HTR-8/SVneo (cell line): ENCODE measurements at regions not wholly inside any gene's neighbourhood (a gene's known extent, or its start where the extent isn't known, plus 50 kb on each side); places are given as distances from the start of the nearest gene placed in this dataset.

Source experiments
- DNase-seq: peaks from one replicate; pipeline ENCODE4 v3.0.0; 2011; ENCODE audit warnings: low spot score, mixed read lengths; ENCODE audit not compliant: insufficient read length
- FAIRE-seq: peaks from 2 replicates; lab custom pipeline; 2011; peaks lifted over from hg19 to GRCh38; lab: Jason Lieb, UNC

- no peak for DNase-seq
- FAIRE-seq = no peak
Observed at GRCh38 chr6:170127151-170127550, 163.7 kb downstream of the DLL1 start.

DNA sequence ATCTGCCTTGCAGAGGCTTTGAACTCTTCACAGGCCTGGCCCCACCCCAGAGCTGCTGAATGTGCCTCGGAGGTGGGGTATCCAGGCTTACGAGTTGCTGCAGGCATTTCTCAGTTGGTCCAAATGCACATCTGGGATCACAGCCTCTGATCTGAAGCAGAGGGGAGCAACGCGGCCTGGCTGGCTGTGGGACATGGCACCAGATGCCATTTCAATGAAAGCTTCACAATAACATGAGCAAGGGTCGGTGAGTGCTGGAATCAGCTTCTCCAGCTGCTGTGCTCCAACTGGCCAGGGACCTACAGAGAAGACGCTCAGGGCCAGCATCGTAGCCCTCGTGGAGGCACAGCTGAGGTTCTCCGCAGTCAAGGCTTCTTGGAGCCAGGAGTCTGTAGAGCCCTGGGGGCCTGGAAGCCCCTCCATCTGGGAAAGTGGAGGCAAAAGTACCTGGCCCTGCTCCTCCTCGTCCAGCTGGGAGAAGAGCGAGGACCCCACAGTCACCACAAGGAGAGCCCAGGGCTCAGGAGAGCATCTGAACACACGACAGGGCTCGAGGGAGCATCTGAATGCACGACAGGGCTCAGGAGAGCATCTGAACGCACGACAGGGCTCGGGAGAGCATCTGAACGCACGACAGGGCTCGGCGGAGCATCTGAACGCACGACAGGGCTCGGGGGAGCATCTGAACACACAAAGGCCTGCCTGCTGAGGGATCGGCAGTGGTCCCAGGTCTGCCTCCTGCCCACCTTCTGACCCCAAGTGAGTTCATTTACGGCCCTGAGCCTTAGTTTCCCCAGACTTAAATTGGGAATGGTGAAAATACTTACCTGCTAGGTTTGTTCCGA lies 165.2 kb downstream of the DLL1 start:
- FAIRE-seq = no peak
- DNase-seq = no peak

- DNase-seq (no peak), FAIRE-seq (no peak)
Observed at GRCh38 chr6:170124836-170125235, 166.0 kb downstream of the DLL1 start.

GRCh38 chr6:170124150-170124549 lies 166.7 kb downstream of the DLL1 start:
- FAIRE-seq (no peak), DNase-seq (no peak)

DNA sequence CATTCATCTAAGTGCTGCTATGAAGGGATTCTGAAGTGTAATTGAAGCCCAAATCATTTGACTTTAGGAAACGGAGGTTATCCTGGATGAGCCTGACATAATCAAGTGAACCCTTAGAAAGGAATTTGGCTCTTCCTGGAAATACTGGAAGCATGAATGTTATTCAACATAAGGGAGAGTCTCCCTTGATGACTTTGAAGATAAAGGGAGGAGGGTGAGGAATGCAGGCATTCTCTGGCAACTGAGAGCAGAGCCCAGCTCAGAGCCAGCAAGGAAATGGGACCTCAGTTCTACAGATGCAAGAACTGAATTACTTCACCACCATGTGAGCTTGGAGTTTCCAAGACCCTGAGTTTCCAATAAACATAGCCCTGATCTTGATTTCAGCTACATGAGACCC lies 168.2 kb downstream of the DLL1 start:
- FAIRE-seq = no peak

DNA sequence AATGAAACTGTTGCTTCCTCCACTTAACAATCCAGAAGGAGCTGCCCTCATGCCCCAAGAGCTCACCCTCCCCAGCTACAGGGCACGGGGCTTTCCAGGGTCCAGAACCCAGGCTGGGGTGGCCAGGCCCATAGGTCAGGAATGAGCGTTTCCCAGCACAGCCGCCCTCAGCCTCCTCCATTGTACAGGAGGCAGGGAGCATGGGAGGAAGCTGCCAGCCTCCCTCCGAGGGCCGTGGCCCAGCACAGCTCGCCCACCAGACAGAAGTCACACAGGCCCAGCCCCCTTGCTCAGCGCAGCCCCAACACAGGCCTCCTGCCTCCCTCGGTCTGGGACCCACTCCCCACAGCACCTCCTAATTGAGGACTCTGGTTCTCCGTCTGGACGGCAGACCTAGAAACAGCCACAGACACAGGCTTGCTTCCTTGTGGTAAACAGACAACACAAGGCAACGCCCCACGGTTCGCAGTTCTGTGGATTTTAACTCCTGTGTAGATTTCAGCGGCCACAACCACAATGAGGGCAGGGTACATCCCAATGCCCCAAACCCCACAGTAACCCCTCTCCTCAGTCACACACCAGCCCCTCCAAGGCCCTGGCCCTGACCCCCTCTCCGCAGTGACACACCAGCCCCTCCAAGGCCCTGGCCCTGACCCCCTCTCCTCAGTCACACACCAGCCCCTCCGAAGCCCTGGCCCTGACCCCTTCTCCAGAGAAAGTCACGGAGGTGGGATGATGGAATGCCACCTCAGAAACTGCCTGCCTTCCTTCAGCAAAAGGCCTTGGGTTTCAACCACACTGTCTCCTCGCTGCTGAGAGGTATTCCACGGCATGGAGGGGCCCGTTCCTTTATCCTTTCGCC lies 173.5 kb downstream of the DLL1 start:
- FAIRE-seq (no peak), DNase-seq (no peak)

More for the DNA sequence above, 168.2 kb downstream of the DLL1 start:
- peak; percentile 10 for DNase-seq

DNA sequence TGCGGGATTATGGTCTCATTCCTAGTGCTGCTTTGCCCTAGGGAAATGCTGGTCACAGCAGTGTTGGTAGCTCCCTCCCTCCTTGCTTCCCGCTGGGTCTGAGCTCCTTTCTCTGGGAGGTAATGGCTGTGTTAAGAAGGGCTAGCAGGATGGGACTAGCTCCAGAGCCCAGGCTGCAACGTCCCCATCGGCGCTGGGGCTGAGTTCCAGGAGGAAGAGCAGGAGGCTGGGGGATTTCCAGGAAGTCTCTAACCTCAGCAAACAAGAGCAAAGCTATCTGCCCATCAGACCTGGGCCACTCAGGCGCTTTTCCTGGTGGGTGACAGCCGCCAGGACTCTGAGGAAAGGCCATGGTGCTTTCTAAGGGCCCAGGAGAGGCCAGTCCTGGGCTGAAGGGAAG lies 174.2 kb downstream of the DLL1 start:
- FAIRE-seq = no peak
- DNase-seq = no peak

GRCh38 chr6:170114956-170115855 lies 175.7 kb downstream of the DLL1 start:
- FAIRE-seq (no peak), DNase-seq (no peak)

GRCh38 chr6:170114187-170114945 lies 176.5 kb downstream of the DLL1 start:
- no peak for DNase-seq
- FAIRE-seq = no peak

GRCh38 chr6:170113141-170113540 lies 177.7 kb downstream of the DLL1 start:
- DNase-seq (no peak), FAIRE-seq (no peak)

- no peak for FAIRE-seq
Observed at GRCh38 chr6:170112583-170112860, 178.4 kb downstream of the DLL1 start.

GRCh38 chr6:170111816-170112582 lies 178.9 kb downstream of the DLL1 start:
- FAIRE-seq (no peak), DNase-seq (no peak)

More at GRCh38 chr6:170112583-170112860, 178.4 kb downstream of the DLL1 start:
- DNase-seq = no peak

- no peak for FAIRE-seq
- DNase-seq = no peak
Observed at GRCh38 chr6:170111141-170111664, 179.7 kb downstream of the DLL1 start.

DNA sequence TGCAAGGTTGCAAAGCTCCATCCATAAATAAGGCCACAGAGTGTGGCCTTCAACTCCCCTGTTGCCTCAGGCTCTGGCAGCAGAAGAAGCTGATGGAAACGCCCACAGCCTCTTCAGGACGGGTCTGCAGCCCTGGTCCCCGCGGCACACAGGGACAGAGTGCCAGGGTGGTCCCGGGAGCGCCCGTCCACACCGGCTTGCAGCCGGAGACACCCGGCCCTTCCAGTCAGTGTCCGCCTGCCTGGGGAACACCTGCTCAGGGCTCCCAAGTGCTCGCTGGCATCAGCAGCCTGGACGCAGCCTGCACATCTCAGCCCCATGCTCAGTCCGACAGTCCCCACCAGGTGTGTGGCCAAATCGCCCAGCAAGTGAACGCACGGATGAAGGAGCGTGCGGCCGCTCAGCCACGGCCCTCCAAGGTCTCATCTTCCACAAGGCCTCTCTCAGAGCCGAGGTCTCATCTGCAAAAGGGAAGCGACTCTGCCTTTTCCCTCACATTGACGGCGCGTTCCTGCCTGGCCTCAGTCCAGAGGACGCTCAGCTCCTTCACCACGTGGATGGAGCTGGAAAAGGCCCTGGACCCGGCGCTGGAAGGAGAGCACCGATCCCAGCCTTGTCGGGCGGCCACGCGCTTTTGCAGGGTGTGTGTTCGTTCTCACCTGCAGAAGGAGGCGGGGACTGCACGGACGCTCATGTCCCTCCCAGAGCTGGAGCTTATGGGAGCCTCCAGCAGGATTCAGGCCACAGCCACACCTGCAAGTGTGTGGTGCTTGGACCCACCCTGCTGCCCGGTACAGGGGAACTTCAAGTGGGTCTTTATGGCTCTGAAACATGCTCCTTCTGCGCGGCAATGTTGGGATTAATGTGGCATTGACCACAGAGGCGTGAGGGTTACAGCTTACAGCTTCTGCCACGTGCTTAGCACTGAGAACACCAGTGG lies 180.4 kb downstream of the DLL1 start:
- no peak for DNase-seq

GRCh38 chr6:170108890-170109587 lies 181.8 kb downstream of the DLL1 start:
- FAIRE-seq (no peak), DNase-seq (no peak)

More for the DNA sequence above, 180.4 kb downstream of the DLL1 start:
- FAIRE-seq = no peak

GRCh38 chr6:170108456-170108855 lies 182.4 kb downstream of the DLL1 start:
- DNase-seq (no peak), FAIRE-seq (no peak)

GRCh38 chr6:170107606-170108222 lies 183.2 kb downstream of the DLL1 start:
- DNase-seq (no peak), FAIRE-seq (no peak)
